ENCODE measurements at regions not wholly inside any gene's neighbourhood (a gene's known extent, or its start where the extent isn't known, plus 50 kb on each side); places are given as distances from the start of the nearest gene placed in this dataset.

GRCh38 chr4:17310269-17310652, 201.6 kb downstream of the QDPR start:
- TF ChIP-seq, protein P1, sequence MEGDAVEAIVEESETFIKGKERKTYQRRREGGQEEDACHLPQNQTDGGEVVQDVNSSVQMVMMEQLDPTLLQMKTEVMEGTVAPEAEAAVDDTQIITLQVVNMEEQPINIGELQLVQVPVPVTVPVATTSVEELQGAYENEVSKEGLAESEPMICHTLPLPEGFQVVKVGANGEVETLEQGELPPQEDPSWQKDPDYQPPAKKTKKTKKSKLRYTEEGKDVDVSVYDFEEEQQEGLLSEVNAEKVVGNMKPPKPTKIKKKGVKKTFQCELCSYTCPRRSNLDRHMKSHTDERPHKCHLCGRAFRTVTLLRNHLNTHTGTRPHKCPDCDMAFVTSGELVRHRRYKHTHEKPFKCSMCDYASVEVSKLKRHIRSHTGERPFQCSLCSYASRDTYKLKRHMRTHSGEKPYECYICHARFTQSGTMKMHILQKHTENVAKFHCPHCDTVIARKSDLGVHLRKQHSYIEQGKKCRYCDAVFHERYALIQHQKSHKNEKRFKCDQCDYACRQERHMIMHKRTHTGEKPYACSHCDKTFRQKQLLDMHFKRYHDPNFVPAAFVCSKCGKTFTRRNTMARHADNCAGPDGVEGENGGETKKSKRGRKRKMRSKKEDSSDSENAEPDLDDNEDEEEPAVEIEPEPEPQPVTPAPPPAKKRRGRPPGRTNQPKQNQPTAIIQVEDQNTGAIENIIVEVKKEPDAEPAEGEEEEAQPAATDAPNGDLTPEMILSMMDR (IDR thresholded peaks at IDR 0.05; ENCODE audit: borderline replicate concordance, insufficient read depth, low read depth, low read length), result no peak
- no peak overlapping the region for H3K4me3 ChIP-seq (ENCODE audit: low read depth, low read length)

DNA sequence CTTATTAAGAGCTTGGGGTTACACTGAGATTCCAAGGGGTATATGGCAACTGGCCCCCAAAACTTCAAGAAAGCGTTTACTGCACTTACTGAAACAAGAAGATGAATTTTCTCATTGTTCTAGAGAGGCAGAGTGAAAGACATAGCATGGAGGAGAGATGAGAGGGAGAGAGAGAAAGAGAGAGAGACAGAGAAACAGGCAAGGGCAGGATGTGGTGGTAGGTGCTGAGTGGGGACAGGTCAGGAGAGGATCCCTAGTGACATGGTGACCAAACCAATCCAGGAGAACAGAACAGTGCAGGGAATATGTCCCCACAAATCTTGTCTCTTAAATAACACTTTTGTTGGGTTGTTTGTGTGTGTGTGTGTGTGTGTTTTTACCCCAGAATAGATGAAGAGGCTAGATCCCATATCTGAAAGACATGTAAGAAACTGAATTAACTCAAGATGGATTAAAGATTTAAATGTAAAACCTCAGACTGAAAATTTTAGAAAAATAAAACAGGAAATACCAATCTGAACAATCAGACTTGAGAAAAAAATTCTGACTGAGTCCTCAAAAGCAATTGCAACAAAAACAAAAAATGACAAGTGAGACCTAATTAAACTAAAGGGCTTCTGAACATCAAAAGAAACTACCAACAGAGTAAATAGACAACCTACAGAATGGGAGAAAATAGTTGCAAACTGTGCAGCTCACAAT, 202.2 kb downstream of the QDPR start:
- TF ChIP-seq, protein P1 (IDR thresholded peaks at IDR 0.05; ENCODE audit: borderline replicate concordance, insufficient read depth, low read depth, low read length), result no peak
- no peak overlapping the region for H3K4me3 ChIP-seq (ENCODE audit: low read depth, low read length)

DNA sequence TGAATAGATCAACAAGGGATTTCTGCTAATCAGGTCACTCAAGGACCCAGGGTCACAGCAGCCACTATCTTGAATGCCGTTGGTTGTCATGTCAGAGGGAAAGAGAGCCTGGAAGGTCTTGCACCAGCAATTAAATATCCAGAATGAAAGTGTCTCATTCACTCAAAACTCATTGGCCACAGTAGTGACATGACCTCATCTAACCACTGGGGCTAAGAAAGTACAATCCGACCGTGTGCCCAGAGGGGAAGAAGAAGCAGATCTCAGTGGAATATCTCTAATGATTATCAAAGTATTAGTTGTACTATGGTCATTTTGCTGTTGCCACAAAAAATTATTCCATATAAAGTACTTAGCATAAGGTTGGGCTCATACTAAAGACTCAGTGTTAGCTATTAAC, 210.0 kb downstream of the QDPR start:
- TF ChIP-seq, protein P1 (IDR thresholded peaks at IDR 0.05; ENCODE audit: borderline replicate concordance, insufficient read depth, low read depth, low read length), result no peak
- no peak overlapping the region for H3K4me3 ChIP-seq (ENCODE audit: low read depth, low read length)

- no peak overlapping the region for H3K4me3 ChIP-seq (ENCODE audit: low read depth, low read length)
- TF ChIP-seq, protein P1 (IDR thresholded peaks at IDR 0.05; ENCODE audit: borderline replicate concordance, insufficient read depth, low read depth, low read length), result no peak
Measured at GRCh38 chr4:17301266-17301665, 210.6 kb downstream of the QDPR start.

GRCh38 chr4:17296921-17297890, 214.7 kb downstream of the QDPR start:
- TF ChIP-seq, protein P1 (IDR thresholded peaks at IDR 0.05; ENCODE audit: borderline replicate concordance, insufficient read depth, low read depth, low read length), result no peak
- no peak overlapping the region for H3K4me3 ChIP-seq (ENCODE audit: low read depth, low read length)

DNA sequence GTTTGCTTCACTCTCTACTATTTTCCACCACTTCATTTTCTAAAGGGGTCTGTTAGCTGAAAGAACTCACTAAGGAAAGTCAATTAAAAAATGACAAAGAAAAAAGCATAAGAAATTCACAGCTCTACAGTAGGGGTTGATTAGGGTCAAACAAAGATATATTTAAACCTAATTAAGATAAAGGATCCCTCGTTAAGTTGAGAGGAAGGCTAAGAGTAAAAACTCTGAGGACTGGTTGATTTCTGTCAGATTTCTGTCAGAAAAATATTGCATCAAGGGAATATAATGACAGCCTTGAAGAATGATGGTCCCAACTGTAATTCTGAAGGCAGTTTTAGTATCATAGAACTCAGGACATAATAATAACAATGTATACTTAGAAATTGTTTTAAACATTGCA, 218.0 kb downstream of the QDPR start:
- no peak overlapping the region for H3K4me3 ChIP-seq (ENCODE audit: low read depth, low read length)
- TF ChIP-seq, protein P1 (IDR thresholded peaks at IDR 0.05; ENCODE audit: borderline replicate concordance, insufficient read depth, low read depth, low read length), result no peak
